ENCODE measurements at regions not wholly inside any gene's neighbourhood (a gene's known extent, or its start where the extent isn't known, plus 50 kb on each side); places are given as distances from the start of the nearest gene placed in this dataset.
A peak's percentile ranks its signal among the peaks of the same experiment; 100 is the strongest.

- dilution Hi-C loops (cut with MboI; ENCODE audit: extremely low pct_ligation_motif_present, low sequenced_read_pairs), result no loop called here
- Histone ChIP-seq H3K4me1 (ENCODE audit: control insufficient read depth, extremely low read depth, insufficient read depth, low read length) (peaks cover 6% of the 10 kb centered on the region), H3K27me3 (ENCODE audit: control insufficient read depth, extremely low read depth, insufficient read depth, low read length) (no peaks in the 10 kb centered on the region), H3K27ac (ENCODE audit: control insufficient read depth, insufficient read depth, low read length) (no peak overlapping the region), H3K4me3 (ENCODE audit: control insufficient read depth in 2 of 3, extremely low read depth in 1 of 3, insufficient read depth in 2 of 3, low read depth in 1 of 3, low read length in 3 of 3) (no peak overlapping the region), H3K9me1 (ENCODE audit: control insufficient read depth, extremely low read depth, insufficient read depth, low read length) (no peaks in the 10 kb centered on the region), H3K9ac (ENCODE audit: control insufficient read depth, extremely low read depth, insufficient read depth, low read length) (no peak overlapping the region), H3K79me2 (ENCODE audit: control insufficient read depth, insufficient read depth, low read length) (no peaks in the 10 kb centered on the region), H4K20me1 (ENCODE audit: control insufficient read depth, extremely low read depth, insufficient read depth, low read length) (no peaks in the 10 kb centered on the region), H3K4me2 (ENCODE audit: control insufficient read depth, extremely low read depth, insufficient read depth, low read depth, low read length) (no peak overlapping the region), H3K9me3 (ENCODE audit: control insufficient read depth, low read depth, low read length) (no peaks in the 10 kb centered on the region), H2AFZ (ENCODE audit: control insufficient read depth, low read length) (no peak overlapping the region), H3K36me3 (ENCODE audit: control insufficient read depth in 2 of 2, extremely low read depth in 1 of 2, insufficient read depth in 2 of 2, low read length in 2 of 2) (no peaks in the 10 kb centered on the region)
- FAIRE-seq (no peak), DNase-seq (ENCODE audit: low read depth, low spot score) (no peak)
- TF ChIP-seq CTCF (optimal IDR thresholded peaks at IDR 0.05 in 1 of 3, IDR thresholded peaks at IDR 0.05 in 1 of 3, conservative IDR thresholded peaks at IDR 0.05 in 1 of 3; ENCODE audit: extremely low read depth in 1 of 3, insufficient read depth in 2 of 3, low read length in 3 of 3), result no peak
- TF ChIP-seq EZH2 (IDR thresholded peaks at IDR 0.05; ENCODE audit: low read length), result no peak
These were observed 63.4 kb upstream of the MAP3K7 start for GRCh38 chr6:90650041-90650940.

GRCh38 chr6:90648873-90649272 is 62.0 kb upstream of the MAP3K7 start:
- TF ChIP-seq CTCF (optimal IDR thresholded peaks at IDR 0.05 in 1 of 3, IDR thresholded peaks at IDR 0.05 in 1 of 3, conservative IDR thresholded peaks at IDR 0.05 in 1 of 3; ENCODE audit: extremely low read depth in 1 of 3, insufficient read depth in 2 of 3, low read length in 3 of 3), result peak in 1 of 3 experiments; percentile 2
- no peak for TF ChIP-seq EZH2 (IDR thresholded peaks at IDR 0.05; ENCODE audit: low read length)
- Histone ChIP-seq H3K9ac (ENCODE audit: control insufficient read depth, extremely low read depth, insufficient read depth, low read length) (no peak overlapping the region), H2AFZ (ENCODE audit: control insufficient read depth, low read length) (no peak overlapping the region), H3K4me3 (ENCODE audit: control insufficient read depth in 2 of 3, extremely low read depth in 1 of 3, insufficient read depth in 2 of 3, low read depth in 1 of 3, low read length in 3 of 3) (no peak overlapping the region), H3K4me1 (ENCODE audit: control insufficient read depth, extremely low read depth, insufficient read depth, low read length) (peaks cover 6% of the 10 kb centered on the region), H3K9me1 (ENCODE audit: control insufficient read depth, extremely low read depth, insufficient read depth, low read length) (no peaks in the 10 kb centered on the region), H3K9me3 (ENCODE audit: control insufficient read depth, low read depth, low read length) (no peaks in the 10 kb centered on the region), H3K27ac (ENCODE audit: control insufficient read depth, insufficient read depth, low read length) (no peak overlapping the region), H4K20me1 (ENCODE audit: control insufficient read depth, extremely low read depth, insufficient read depth, low read length) (no peaks in the 10 kb centered on the region), H3K36me3 (ENCODE audit: control insufficient read depth in 2 of 2, extremely low read depth in 1 of 2, insufficient read depth in 2 of 2, low read length in 2 of 2) (no peaks in the 10 kb centered on the region), H3K4me2 (ENCODE audit: control insufficient read depth, extremely low read depth, insufficient read depth, low read depth, low read length) (no peak overlapping the region), H3K79me2 (ENCODE audit: control insufficient read depth, insufficient read depth, low read length) (no peaks in the 10 kb centered on the region), H3K27me3 (ENCODE audit: control insufficient read depth, extremely low read depth, insufficient read depth, low read length) (no peaks in the 10 kb centered on the region)
- FAIRE-seq (no peak), DNase-seq (ENCODE audit: low read depth, low spot score) (no peak)
- dilution Hi-C loops (cut with MboI; ENCODE audit: extremely low pct_ligation_motif_present, low sequenced_read_pairs), result no loop called here

Data from keratinocyte (primary cell).